ENCODE measurements at regions not wholly inside any gene's neighbourhood (a gene's known extent, or its start where the extent isn't known, plus 50 kb on each side); places are given as distances from the start of the nearest gene placed in this dataset.
A peak's percentile ranks its signal among the peaks of the same experiment; 100 is the strongest.

DNA sequence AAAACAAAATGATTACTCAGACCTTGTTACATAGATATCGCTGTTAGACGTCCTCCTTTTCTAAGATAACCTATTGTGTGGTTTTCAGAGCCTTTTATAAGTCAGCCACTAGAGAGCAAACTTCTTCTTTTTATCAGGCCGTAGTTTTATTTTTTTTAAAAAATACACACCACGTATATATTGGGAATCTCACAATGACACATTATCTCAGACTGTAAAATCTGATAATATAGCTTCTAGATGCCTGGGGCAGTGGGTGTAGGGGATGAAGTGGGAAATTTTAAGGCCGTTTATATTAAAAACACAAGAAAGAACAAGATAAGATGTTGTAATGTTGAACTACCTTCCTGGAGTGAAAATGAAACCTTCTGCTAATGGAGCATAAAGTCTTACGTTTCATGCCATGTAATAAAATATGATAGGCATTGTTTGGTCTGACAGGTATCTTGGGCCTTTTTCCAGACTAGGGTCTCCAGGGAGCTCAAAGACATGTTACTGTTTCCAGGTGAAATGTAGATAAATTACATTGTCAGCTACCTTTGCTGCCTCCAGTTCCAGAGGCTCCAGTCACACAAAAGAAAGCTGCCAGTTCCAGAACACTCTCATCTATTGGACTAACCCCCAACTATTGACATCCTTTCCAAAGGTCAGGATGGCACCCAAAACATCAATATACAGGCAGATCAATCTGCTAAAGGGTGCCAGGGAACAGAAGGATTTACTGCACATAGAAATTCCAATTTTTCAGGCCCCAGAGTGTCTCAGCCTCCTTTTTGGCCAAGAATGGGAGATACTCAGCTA, 130.2 kb upstream of the AKIRIN2 start:
- Mint-ChIP-seq H3K36me3 (ENCODE audit: low read depth) (no peaks in the 10 kb centered on the region), H3K27me3 (ENCODE audit: low read depth) (no peaks in the 10 kb centered on the region), H3K9me3 (no peaks in the 10 kb centered on the region), H3K4me1 (peaks cover 36% of the 10 kb centered on the region), H3K27ac (peak overlapping the region; percentile 59 to 73 (median 71)), H3K4me3 (peak overlapping the region; percentile 26 to 77 (median 74))
- TF ChIP-seq, protein P1, sequence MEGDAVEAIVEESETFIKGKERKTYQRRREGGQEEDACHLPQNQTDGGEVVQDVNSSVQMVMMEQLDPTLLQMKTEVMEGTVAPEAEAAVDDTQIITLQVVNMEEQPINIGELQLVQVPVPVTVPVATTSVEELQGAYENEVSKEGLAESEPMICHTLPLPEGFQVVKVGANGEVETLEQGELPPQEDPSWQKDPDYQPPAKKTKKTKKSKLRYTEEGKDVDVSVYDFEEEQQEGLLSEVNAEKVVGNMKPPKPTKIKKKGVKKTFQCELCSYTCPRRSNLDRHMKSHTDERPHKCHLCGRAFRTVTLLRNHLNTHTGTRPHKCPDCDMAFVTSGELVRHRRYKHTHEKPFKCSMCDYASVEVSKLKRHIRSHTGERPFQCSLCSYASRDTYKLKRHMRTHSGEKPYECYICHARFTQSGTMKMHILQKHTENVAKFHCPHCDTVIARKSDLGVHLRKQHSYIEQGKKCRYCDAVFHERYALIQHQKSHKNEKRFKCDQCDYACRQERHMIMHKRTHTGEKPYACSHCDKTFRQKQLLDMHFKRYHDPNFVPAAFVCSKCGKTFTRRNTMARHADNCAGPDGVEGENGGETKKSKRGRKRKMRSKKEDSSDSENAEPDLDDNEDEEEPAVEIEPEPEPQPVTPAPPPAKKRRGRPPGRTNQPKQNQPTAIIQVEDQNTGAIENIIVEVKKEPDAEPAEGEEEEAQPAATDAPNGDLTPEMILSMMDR (IDR thresholded peaks at IDR 0.05; ENCODE audit: unreplicated experiment in 3 of 3) = peak; percentile 31 to 54 (median 44)

- H3K4me1 Mint-ChIP-seq = peaks cover 46% of the 10 kb centered on the region
- H3K9me3 Mint-ChIP-seq = no peaks in the 10 kb centered on the region
- no peaks in the 10 kb centered on the region for H3K27me3 Mint-ChIP-seq (ENCODE audit: low read depth)
Measured at GRCh38 chr6:87830907-87831306, 128.9 kb upstream of the AKIRIN2 start.

DNA sequence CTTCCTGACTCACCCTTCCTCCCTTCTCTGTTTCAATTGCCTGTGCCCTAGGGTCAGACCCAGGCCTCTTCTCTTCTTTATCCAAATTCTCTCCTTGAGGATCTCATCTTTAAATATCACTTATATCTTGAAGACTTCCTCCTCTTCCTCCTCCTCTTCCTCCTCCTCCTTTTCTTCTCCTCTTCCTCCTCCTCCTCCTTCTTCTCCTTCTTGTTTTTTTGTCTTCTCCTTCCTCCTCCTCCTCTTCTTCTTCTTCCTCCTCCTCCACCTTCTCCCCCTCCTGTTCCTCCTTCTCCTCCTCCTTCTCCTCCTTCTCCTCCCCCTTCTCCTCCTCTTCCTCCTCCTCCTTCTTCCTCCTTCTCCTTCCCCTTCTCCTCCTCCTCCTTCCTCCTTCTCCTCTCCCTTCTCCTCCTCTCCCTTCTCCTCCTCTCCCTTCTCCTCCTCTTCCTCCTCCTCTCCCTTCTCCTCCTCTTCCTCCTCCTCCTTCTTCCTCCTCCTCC, 127.6 kb upstream of the AKIRIN2 start:
- Mint-ChIP-seq H3K27ac (no peak overlapping the region), H3K36me3 (ENCODE audit: low read depth) (no peaks in the 10 kb centered on the region), H3K4me3 (no peak overlapping the region), H3K27me3 (ENCODE audit: low read depth) (no peaks in the 10 kb centered on the region), H3K9me3 (no peaks in the 10 kb centered on the region), H3K4me1 (peaks cover 58% of the 10 kb centered on the region)
- TF ChIP-seq, protein P1 (IDR thresholded peaks at IDR 0.05; ENCODE audit: unreplicated experiment in 3 of 3) = no peak

More at GRCh38 chr6:87830907-87831306, 128.9 kb upstream of the AKIRIN2 start:
- Mint-ChIP-seq H3K4me3 (no peak overlapping the region), H3K27ac (peak overlapping the region in 2 of 3 experiments; percentile 69 to 75), H3K36me3 (ENCODE audit: low read depth) (no peaks in the 10 kb centered on the region)
- TF ChIP-seq, protein P1 (IDR thresholded peaks at IDR 0.05; ENCODE audit: unreplicated experiment in 3 of 3) = no peak

DNA sequence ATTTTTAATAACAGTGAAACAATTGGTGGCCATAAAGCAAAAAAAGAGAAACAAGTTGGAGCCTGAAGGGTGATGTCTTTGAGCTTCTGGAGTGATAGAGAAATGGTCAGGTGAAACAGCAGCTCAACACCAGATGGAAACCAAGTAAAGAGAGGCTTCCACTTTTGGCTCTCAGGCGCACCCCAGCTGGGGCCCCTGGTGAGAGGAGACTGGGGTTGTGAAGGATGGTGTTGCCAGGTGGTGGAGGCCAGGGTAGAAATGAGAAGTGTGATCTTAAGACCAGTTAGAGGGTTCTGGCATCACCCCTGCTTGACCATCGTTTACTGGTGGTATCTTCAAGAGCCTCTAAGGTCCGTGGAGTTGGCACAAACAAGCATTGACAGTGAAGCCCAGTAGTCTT, 126.0 kb upstream of the AKIRIN2 start:
- Mint-ChIP-seq H3K27ac (no peak overlapping the region), H3K36me3 (ENCODE audit: low read depth) (no peaks in the 10 kb centered on the region), H3K27me3 (ENCODE audit: low read depth) (no peaks in the 10 kb centered on the region), H3K4me1 (peaks cover 58% of the 10 kb centered on the region), H3K4me3 (no peak overlapping the region), H3K9me3 (no peaks in the 10 kb centered on the region)
- TF ChIP-seq, protein P1 (IDR thresholded peaks at IDR 0.05; ENCODE audit: unreplicated experiment in 3 of 3) = no peak

- Mint-ChIP-seq H3K27me3 (ENCODE audit: low read depth) (no peaks in the 10 kb centered on the region), H3K36me3 (ENCODE audit: low read depth) (no peaks in the 10 kb centered on the region), H3K4me3 (no peak overlapping the region), H3K9me3 (no peaks in the 10 kb centered on the region), H3K27ac (no peak overlapping the region), H3K4me1 (peaks cover 52% of the 10 kb centered on the region)
- TF ChIP-seq, protein P1 (IDR thresholded peaks at IDR 0.05; ENCODE audit: unreplicated experiment in 3 of 3) = no peak
Measured at GRCh38 chr6:87827346-87827745, 125.3 kb upstream of the AKIRIN2 start.
